Activated CD4-positive, CD25-positive, alpha-beta regulatory T cell treated with anti-CD3 and anti-CD28 coated beads, Interleukin-2, amount 50 U/mL, for 24 hours (primary cell): ENCODE measurements at regions not wholly inside any gene's neighbourhood (a gene's known extent, or its start where the extent isn't known, plus 50 kb on each side); places are given as distances from the start of the nearest gene placed in this dataset.

Experiments
- ATAC-seq, 2 donors: fragments of 150-1000 bp; cut with Tn5 transposase; one replicate each; pipeline ENCODE4 v1.10.0; 2021; ENCODE audit warnings: mild to moderate bottlenecking in 1 of 2, moderate library complexity in 1 of 2

GRCh38 chr3:31472479-31473390 is 60.0 kb upstream of the STT3B start:
- ATAC-seq = peak; percentile 91 to 95

- ATAC-seq = no peak
Observed at GRCh38 chr3:31476209-31476608, 56.5 kb upstream of the STT3B start.

GRCh38 chr3:31479431-31479830 is 53.3 kb upstream of the STT3B start:
- no peak for ATAC-seq

- no peak for ATAC-seq
Observed at GRCh38 chr3:31481697-31482096, 51.0 kb upstream of the STT3B start.

GRCh38 chr3:31482493-31483200 is 50.1 kb upstream of the STT3B start:
- ATAC-seq = no peak
